Effector CD4-positive, alpha-beta T cell (primary cell): ENCODE measurements at regions not wholly inside any gene's neighbourhood (a gene's known extent, or its start where the extent isn't known, plus 50 kb on each side); places are given as distances from the start of the nearest gene placed in this dataset.

Experiments used
- DNase-seq: peaks from one replicate; pipeline ENCODE4 v3.0.0-alpha.2; 2020

DNA sequence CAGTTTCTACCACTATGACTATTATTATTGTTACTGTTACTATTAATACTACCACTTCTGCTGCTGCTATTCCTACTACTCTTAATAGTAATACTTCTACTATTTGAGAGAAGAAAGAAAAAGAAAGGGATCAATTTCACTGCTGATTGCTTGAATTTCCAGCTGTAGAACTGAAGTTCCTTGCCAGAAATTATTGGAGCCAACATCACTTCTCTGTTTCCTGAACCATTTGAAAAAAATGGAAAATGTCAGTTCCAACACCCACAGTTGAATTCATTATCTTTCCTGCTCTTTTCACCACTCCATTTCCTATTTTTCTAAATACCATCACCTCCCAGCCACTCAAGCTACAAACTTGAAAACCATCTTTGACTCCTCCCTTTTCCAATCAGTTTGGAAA is 54.1 kb upstream of the PIK3C2G start:
- no peak for DNase-seq

DNA sequence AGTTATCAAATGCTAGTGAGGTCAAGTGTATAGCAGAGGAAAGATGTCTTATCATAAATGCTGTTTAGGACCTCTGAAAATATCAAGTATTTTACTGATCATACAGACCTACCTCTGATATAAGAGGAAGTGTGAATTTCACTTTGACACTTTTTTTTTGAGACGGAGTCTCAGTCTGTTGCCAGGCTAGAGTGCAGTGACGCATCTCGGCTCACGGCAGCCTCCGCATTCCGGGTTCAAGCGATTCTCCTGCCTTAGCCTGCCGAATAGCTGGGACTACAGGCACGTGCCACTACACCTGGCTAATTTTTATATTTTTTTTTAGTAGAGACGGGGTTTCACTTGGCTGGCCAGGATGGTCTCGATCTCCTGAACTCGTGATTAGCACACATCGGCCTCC is 55.1 kb upstream of the PIK3C2G start:
- DNase-seq, result no peak

DNA sequence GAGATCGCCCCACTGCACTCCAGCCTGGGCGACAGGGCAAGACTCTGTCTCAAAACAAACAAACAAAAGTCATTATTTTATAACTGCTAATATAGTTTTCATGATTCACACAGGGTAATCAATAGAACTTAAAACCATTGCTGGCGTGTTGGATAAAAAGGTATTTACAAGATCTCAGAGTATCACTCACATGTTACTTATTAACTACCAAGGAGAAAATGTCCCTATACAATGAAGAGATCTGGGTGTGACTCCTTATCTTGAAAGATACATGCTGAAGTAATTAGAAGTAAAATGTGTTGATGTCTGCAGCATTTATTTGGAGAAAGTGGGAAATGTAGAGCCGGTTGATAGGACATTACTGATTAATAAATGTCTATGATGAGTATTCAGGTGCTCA is 57.3 kb upstream of the PIK3C2G start:
- no peak for DNase-seq

DNA sequence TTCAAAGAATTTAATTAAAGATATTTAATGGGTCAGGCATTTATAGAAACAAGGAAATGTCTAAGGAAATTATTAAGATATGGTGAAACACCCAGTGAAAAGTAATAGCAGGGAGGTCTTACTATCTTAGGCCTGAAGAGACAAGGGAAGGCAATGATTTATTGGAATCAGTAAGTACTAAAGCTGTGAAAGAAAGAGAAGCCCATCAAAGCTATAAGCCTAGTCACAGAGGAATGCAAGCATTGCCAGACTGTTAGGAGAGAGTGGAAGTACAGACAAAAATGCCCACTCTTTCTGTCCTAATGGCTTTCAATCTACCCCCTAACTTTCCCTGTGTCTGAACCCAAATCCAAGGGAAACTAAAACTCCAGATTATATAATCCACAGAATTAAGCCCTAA is 69.2 kb upstream of the PIK3C2G start:
- no peak for DNase-seq

DNA sequence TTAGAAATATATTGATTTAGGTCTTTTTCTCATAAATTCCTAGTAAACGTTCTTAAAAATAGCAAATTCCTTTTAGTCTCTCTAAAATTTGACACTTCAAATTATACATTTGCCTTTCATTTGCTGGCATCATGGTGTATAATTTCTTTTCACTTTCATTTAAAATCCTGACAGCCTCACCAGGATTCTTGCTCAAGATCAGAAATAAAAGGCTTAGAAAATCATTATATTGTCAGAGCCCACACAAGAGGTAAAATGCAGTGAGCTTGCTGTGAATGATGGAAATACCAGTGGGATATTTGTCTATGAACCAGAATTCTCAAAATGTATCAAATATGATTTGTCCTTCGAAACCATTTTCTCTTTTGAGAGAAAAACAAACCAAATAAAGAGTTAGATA is 78.2 kb upstream of the PIK3C2G start:
- no peak for DNase-seq

DNA sequence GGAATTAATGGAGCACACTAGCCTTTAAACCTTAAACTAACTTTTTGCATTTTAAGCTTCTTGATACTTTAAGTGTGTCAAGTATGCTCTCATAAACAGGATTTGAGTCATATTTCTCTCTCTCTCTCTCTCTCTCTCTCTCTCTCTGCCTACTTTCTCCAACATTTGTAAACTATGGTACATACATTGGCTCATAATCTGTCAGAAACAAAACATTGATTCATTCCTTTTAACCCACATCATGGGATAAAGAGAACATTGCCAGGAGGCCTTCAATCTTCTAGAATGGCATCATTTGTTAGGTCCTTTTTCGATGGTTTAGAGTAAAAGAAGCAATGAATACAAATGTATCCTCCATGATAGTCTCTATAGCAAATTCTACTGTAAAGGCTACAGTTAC is 81.6 kb upstream of the RERGL start:
- DNase-seq, result no peak

DNA sequence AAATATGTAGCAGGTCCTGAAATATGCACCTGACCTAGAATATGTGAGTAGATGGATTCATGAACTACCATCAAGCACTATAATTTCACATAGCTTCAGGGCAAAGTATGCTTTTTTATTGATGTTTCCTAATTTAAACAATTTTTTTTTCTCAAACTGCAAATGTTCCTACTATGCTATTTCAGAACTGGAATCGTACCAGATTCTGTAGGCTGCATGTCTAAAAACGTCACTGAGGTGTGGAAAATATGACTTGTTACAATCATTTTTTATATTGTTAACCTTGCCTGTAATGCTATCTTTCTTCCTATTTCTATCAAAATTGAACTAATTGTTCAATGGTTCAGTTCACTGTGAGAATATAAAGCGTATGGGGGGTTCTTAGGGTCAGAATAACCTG is 78.0 kb upstream of the RERGL start:
- DNase-seq, result no peak

DNA sequence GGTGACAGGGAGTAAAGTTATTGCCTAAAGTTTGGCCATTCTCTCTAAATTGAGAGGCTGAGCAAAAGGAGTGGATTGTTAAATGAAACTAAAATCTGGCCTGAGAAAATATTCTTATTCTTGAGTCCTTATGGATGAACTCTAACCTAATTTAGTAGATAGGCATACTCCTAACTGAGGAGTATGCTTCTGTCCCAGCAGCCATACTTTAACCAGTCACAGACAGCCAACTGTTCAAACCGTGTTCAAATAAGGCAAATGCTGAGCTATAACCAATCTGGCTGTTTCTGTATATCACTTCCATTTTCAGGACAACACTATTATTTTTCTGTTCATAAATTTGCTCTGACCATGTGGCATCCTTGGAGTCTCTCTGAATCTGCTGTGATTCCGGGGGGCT is 75.9 kb upstream of the RERGL start:
- no peak for DNase-seq

DNA sequence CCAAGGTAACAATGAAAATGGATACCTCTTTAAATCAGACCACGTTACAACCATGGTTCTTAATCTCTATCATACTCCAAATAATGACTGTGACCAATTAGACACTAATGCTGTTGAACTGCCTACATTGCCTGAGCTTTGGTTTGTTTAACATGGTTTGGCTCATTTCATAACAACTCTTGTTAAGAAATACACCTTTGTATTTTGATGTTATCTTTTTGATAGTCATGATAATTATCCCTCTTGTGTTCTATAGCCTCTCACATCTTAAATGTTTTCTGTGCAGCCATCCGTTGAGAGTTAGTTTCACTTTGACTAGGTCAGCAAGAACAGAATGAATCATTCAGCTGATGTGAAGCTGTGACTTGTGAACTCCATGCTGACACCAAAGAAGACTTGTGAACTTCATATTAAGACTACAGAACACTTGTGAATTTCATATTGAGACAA is 75.5 kb upstream of the RERGL start:
- DNase-seq, result no peak

DNA sequence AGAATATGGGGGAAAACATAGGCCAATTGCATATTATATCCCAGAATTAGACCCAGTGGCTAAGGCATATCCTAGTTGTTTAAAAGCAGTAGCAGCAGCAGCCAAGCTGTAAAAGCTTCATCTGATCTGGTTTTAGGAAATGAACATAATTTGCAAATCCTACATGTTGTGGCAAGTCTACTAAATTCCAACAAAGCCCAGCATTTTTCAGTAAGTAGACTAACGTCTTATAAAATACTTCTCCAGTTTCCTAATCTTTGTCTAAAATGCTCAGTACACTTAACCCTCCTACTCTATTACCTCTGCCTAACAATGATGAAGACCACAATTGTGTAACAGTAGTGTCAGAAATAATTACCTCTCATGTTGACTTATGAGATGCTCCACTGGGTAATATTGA is 70.9 kb upstream of the RERGL start:
- DNase-seq, result no peak

DNA sequence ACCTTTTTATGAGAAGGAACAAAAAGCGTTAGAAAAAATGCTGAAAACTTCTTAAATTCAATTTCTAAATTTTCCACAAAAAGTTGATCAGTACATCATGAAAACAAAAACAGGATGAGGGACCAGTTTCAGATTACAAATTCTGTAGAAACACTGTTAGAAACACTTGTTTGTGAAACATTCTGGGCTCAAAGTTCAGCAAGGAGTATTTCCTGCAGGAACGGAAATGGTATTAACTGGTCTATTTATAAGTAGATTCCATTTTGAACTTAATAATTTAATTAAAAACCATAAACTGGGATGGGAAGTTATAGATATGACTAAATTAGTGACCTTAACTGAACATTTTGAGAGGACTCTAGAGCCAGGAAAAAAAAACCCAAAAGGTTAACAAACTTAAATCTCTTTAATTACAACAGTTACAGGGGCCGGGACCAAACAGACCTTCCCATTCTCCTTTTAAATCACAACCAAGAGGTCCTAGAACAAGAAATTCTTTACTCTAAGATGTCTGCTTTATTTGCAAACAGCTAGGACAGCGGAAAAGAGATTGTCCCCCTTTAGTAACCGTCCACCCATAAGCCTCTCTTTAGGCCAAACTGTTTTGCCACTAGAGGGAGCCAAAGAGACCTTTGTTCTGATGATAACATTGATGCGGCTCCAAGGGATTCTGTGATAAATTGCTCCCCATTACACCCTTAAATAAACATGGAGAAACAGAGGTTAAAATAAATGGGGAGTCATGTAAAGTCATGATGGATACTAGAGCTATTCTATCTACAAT is 69.0 kb upstream of the RERGL start:
- DNase-seq, result peak; percentile 4

DNA sequence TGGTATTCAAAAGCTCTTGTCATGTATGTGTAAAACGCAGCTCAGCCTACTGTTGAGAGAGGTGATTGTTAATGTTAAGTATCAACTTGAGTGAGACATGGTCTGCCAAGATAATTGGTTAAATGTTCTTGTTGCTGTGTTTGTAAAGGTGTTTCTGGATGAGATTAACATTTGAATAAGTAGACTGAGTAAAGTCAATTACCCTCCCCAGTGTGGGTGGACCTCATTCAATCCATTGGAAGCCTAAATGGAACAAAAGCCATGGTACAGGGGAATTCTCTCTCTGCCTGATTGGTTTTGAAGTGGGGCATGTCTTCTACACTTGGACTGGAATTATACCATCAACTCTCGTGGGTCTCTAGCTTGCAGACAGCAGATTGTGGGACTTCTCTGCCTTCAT is 63.8 kb upstream of the RERGL start:
- DNase-seq, result no peak

DNA sequence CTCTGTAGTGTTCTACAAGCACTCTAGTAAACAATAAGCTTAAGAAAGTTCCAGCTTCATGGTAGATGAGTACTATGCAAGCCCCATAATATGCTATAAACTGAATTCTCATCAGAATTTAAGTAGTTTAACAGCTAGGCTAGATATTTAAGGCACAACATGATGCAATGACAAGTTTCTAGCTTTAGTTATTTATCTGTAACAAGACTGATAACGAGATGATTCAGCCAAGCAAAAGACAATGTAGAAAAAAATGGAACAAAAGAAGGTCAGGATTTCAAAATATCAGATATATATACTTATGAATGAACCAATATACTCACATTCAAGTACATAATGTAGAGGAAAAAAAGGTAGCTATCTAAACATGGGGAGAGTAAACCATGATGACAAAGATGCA is 61.0 kb upstream of the RERGL start:
- DNase-seq, result no peak

DNA sequence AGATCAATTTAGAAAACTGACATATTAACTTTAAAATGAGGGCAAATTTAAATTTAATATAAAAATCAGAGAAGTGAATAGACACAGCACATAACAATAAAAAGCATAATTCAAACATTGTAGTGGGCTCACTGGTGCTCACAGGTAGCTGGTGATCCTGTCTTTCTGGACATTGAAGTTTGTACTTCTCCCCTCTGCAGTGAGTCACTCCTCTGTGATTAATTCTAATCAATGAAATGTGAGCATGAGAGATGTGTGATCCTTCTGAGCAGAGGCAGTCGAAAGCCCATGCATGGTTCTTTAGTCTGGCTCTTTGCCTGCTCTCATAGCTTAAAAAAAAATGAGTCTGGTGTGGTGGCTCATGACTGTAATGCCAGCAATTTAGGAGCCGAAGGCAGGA is 59.0 kb upstream of the RERGL start:
- no peak for DNase-seq

DNA sequence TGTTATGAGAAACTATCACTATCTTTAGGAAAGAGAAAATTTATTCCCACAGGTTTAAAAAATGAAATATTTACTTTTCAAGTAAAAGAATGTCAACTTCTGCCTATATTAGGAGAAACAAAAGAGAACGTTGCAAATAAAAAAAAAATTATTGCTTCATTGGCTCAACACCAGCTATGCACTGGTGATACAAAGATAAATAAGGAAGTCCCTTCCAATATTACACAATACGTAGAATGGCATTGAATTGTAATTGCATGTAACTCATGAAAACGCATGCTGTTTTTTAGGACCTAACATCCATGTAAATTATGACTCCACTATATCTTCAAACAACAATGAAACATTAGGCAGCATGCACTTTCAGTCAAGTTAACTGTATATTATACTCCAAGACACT is 56.4 kb upstream of the RERGL start:
- no peak for DNase-seq

DNA sequence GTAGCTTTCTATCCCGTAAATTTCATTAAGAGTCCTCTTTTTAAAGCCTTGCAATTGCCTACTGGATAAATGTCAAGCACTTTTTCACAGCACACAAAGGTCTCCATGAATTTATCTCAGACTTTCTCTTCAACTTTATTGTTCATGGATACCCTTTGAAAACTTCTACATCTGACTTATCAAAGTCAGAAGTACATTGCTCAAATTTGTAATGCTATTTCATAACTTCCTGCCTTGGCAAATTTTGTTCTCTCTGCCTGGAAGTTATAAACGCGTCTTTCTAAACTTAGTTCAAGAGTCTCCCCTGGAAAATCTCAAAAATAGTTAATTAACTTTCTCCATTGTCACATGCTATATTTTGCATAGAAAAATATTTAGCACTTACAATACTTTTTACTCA is 55.9 kb upstream of the RERGL start:
- no peak for DNase-seq

DNA sequence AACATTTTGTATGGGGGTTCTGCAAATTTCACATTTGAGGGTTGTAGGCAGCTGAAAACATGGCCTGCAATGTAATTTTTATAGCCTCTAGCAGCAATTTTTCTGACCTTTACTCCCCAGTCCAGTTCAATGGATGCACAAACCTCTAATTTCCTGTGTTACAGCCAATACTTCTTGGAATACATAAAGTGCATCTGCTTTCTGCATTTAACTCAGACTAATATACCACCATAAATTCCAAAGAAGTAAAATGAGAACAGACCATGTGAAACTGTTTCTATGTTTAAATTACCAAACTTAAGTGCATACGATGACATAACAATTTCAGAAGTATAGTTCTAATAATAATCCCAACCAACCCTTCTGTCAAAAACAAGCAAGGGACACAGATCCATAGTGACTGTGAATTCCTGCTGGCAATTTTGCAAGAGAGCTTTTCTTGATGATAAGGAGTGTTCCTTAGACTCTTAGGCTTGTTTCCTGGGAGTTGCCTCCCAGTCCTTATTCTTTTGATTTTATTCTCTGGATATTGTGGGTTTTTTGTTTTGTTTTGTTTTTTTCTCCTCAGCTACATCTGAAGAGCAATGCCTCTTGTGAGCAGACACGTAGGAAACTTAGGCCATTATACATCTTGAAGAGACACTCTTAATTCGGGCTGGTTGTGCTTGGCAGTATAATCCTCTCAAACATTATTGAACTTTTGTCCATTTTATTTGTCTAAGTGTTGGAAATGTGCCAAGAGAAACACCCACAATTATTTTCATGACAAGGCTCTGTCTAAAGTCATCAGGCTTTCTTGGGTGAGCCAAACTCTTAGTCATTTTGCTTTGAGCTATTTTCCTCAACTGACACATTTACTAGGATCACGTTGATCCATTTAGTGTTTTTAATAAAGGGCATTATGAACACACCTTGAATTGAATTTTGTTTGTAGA is 51.3 kb upstream of the RERGL start:
- DNase-seq, result no peak

DNA sequence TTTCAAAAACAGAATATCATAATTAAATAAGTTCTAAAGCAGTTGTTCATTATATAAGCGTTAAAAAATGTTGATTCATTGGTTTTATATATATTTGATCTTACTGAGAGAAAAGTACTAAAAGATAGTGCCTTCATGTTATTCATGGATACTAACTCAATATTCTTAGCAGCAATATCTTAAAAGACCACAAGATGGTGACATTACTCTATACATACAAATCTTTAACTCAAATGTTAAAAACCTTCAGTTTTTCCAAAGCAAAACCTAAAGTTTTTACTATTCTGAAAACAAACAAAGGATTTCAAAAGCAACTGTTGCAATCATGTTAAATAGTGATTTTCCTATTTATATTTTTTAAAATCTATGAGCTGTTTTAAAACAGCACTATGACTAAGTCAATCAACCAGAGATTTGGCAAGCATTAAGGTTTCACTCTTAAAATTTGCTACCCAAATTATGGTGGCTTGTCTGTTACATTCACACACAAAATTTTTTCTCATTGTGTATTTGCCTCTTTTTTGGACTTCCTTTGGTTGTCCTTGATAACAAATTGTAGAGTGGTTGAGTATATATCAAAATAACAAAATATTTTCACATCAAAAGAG is 50.1 kb upstream of the RERGL start:
- DNase-seq, result no peak
